H1 (cell line): ENCODE measurements at regions not wholly inside any gene's neighbourhood (a gene's known extent, or its start where the extent isn't known, plus 50 kb on each side); places are given as distances from the start of the nearest gene placed in this dataset.

Experiments used
- CTCF ChIA-PET: fragments of 300-600 bp; sonication (Branson Sonifier 250); formaldehyde crosslinking; loops from one replicate; lab custom pipeline; 2021; ENCODE audit not compliant: partially characterized antibody; lab: Charles Lee
- POLR2A ChIA-PET: fragments of 300-600 bp; sonication (Branson Sonifier 250); formaldehyde crosslinking; loops from one replicate; lab custom pipeline; 2021; ENCODE audit warnings: inconsistent platforms; ENCODE audit not compliant: partially characterized antibody; lab: Charles Lee
- DNase-seq, 2 experiments: peaks; one replicate each; pipeline versions ENCODE4 v3.0.0 to v3.0.0-alpha.2; 2010 to 2022; ENCODE audit warnings: low spot score in 2 of 2, low read depth in 1 of 2, mixed read lengths in 1 of 2
- FAIRE-seq: peaks from 2 replicates; lab custom pipeline; 2011; peaks lifted over from hg19 to GRCh38; lab: Jason Lieb, UNC
- H2AFZ ChIP-seq: 2 replicates; pipeline ENCODE4 v1.8.1; 2012; ENCODE audit warnings: low read length, inconsistent platforms
- H2AK5ac ChIP-seq: 2 replicates; pipeline ENCODE4 v1.6.1; 2013; ENCODE audit warnings: low read depth, low read length
- H2BK120ac ChIP-seq: replicated peaks from 2 replicates; pipeline ENCODE3; 2013; ENCODE audit warnings: low read depth, low read length, inconsistent platforms
- H2BK12ac ChIP-seq: 2 replicates; pipeline ENCODE4 v1.6.1; 2013; ENCODE audit warnings: low read depth, low read length
- H2BK15ac ChIP-seq: 2 replicates; pipeline ENCODE4 v1.6.1; 2013; ENCODE audit warnings: low read length
- H2BK20ac ChIP-seq: 2 replicates; pipeline ENCODE4 v1.6.1; 2013; ENCODE audit warnings: low read length
- H2BK5ac ChIP-seq: 2 replicates; pipeline ENCODE4 v1.6.1; 2013; ENCODE audit warnings: low read depth, low read length
- H3K14ac ChIP-seq: 2 replicates; pipeline ENCODE4 v1.6.1; 2013; ENCODE audit warnings: inconsistent platforms; ENCODE audit not compliant: insufficient read length
- H3K18ac ChIP-seq: 2 replicates; pipeline ENCODE4 v1.6.1; 2013; ENCODE audit warnings: low read length; ENCODE audit errors: extremely low read depth
- H3K23ac ChIP-seq: 2 replicates; pipeline ENCODE4 v1.6.1; 2013; ENCODE audit warnings: inconsistent platforms; ENCODE audit not compliant: insufficient read length
- H3K23me2 ChIP-seq: 2 replicates; pipeline ENCODE4 v1.6.1; 2013; ENCODE audit warnings: low read depth, low read length
- H3K27ac ChIP-seq: 2 replicates; pipeline ENCODE4 v1.6.1; 2011; ENCODE audit warnings: low read depth, low read length, inconsistent platforms
- H3K27me3 ChIP-seq, 4 experiments: replicated peaks in 1 of 4; 1 replicate in 1 of 4; 2 replicates in 3 of 4; pipeline versions ENCODE4 v1.6.1 to v1.8.1; 2011 to 2013; ENCODE audit warnings: low read length in 3 of 4, mild to moderate bottlenecking in 3 of 4, inconsistent platforms in 2 of 4, mixed read lengths in 2 of 4, moderate library complexity in 1 of 4; ENCODE audit not compliant: control insufficient read depth in 3 of 4, insufficient read depth in 3 of 4; ENCODE audit errors: extremely low read depth in 1 of 4
- H3K36me3 ChIP-seq, 4 experiments: 2 replicates each; pipeline versions ENCODE4 v1.6.1 to v1.8.1; 2011 to 2013; ENCODE audit warnings: mild to moderate bottlenecking in 4 of 4, low read length in 3 of 4, moderate library complexity in 2 of 4, control low read depth in 1 of 4, inconsistent platforms in 1 of 4; ENCODE audit not compliant: insufficient read depth in 4 of 4, control insufficient read depth in 2 of 4
- H3K4ac ChIP-seq: replicated peaks from 2 replicates; pipeline ENCODE3; 2013; ENCODE audit warnings: low read length, low read depth, mixed read lengths, inconsistent platforms; ENCODE audit not compliant: insufficient read length
- H3K4me1 ChIP-seq, 4 experiments: replicated peaks in 1 of 4; 1 replicate in 1 of 4; 2 replicates in 3 of 4; pipeline versions ENCODE4 v1.6.1 to v1.8.1; 2011 to 2013; ENCODE audit warnings: low read length in 3 of 4, inconsistent platforms in 2 of 4, mixed read lengths in 1 of 4; ENCODE audit not compliant: insufficient read depth in 4 of 4, control insufficient read depth in 3 of 4
- H3K4me2 ChIP-seq, 2 experiments: 2 replicates each; pipeline versions ENCODE4 v1.6.1 to v1.8.1; 2011 to 2013; ENCODE audit warnings: low read depth in 2 of 2, low read length in 2 of 2, control low read depth in 1 of 2, inconsistent platforms in 1 of 2, mild to moderate bottlenecking in 1 of 2; ENCODE audit not compliant: insufficient read depth in 1 of 2
- H3K4me3 ChIP-seq, 4 experiments: fragments of 200-600, 300-600 bp in 1 of 4; sonication (generic), shearing (Covaris generic), sonication (Bioruptor Twin) in 1 of 4; 2 replicates each; pipeline versions ENCODE4 v1.5.1 to v1.8.1; 2011 to 2016; ENCODE audit warnings: low read length in 4 of 4, low read depth in 3 of 4, control low read depth in 2 of 4, inconsistent platforms in 2 of 4, mild to moderate bottlenecking in 2 of 4, mixed read lengths in 1 of 4, moderate library complexity in 1 of 4; ENCODE audit not compliant: insufficient read depth in 2 of 4; ENCODE audit errors: extremely low read depth in 1 of 4
- H3K56ac ChIP-seq: replicated peaks from 2 replicates; pipeline ENCODE3; 2013; ENCODE audit warnings: low read depth, mild to moderate bottlenecking, mixed read lengths, low read length, inconsistent platforms; ENCODE audit not compliant: insufficient read length
- H3K79me1 ChIP-seq: 2 replicates; pipeline ENCODE4 v1.6.1; 2013; ENCODE audit warnings: low read depth, low read length, control low read depth
- H3K79me2 ChIP-seq, 2 experiments: 2 replicates each; pipeline versions ENCODE4 v1.6.1 to v1.8.1; 2012 to 2013; ENCODE audit warnings: low read length in 2 of 2, mild to moderate bottlenecking in 2 of 2, inconsistent platforms in 1 of 2; ENCODE audit not compliant: insufficient read depth in 2 of 2, control insufficient read depth in 1 of 2
- H3K9ac ChIP-seq, 4 experiments: replicated peaks in 1 of 4; 1 replicate in 1 of 4; 2 replicates in 3 of 4; pipeline versions ENCODE4 v1.6.1 to v1.8.1; 2011 to 2013; ENCODE audit warnings: low read depth in 3 of 4, low read length in 3 of 4, control low read depth in 2 of 4, mild to moderate bottlenecking in 2 of 4, moderate library complexity in 2 of 4, inconsistent platforms in 1 of 4; ENCODE audit errors: extremely low read depth in 1 of 4
- H3K9me3 ChIP-seq, 2 experiments: 2 replicates each; pipeline versions ENCODE4 v1.6.1 to v1.8.1; 2012 to 2013; ENCODE audit warnings: mild to moderate bottlenecking in 2 of 2, moderate library complexity in 2 of 2, control low read depth in 1 of 2, inconsistent platforms in 1 of 2, low read depth in 1 of 2, low read length in 1 of 2, mixed read lengths in 1 of 2; ENCODE audit not compliant: insufficient read depth in 2 of 2
- H4K20me1 ChIP-seq, 2 experiments: replicated peaks in 1 of 2; 2 replicates each; pipeline versions ENCODE3 to v1.8.1; 2011 to 2013; ENCODE audit warnings: inconsistent platforms in 2 of 2, low read length in 2 of 2, mild to moderate bottlenecking in 1 of 2; ENCODE audit not compliant: insufficient read depth in 2 of 2, control insufficient read depth in 1 of 2
- H4K5ac ChIP-seq: 2 replicates; pipeline ENCODE4 v1.6.1; 2013; ENCODE audit warnings: low read length, low read depth, mixed read lengths, inconsistent platforms; ENCODE audit not compliant: insufficient read length
- H4K8ac ChIP-seq: 2 replicates; pipeline ENCODE4 v1.8.0; 2013; ENCODE audit warnings: mild to moderate bottlenecking, moderate library complexity, low read length, inconsistent platforms; ENCODE audit not compliant: insufficient read depth; ENCODE audit errors: extremely low read depth
- H4K91ac ChIP-seq: replicated peaks from 2 replicates; pipeline ENCODE3; 2013; ENCODE audit warnings: low read length, mixed read lengths, inconsistent platforms; ENCODE audit not compliant: insufficient read length
- FOSL1 ChIP-seq: IDR thresholded peaks from 2 replicates; pipeline ENCODE4 v1.6.1; 2011; ENCODE audit warnings: mild to moderate bottlenecking, low read depth, low read length, moderate library complexity; ENCODE audit not compliant: insufficient read depth
- POLR2A ChIP-seq, 2 experiments: IDR thresholded peaks; 1 replicate in 1 of 2; 2 replicates in 1 of 2; pipeline ENCODE4 v1.6.1; 2011; ENCODE audit warnings: low read depth in 2 of 2, low read length in 2 of 2, mild to moderate bottlenecking in 2 of 2; ENCODE audit errors: control extremely low read depth in 1 of 2
- RFX5 ChIP-seq: IDR thresholded peaks from 2 replicates; pipeline ENCODE4 v1.6.1; 2011; ENCODE audit warnings: low read depth, low read length, improper control_type of control experiment, borderline replicate concordance
- WGBS, 2 experiments: shearing (Covaris generic) in 1 of 2; methylation state at CpG; one replicate each; pipeline versions ENCODE4 v1.1.6 to v1.1.7; 2013 to 2015; ENCODE audit warnings: low lambda C conversion rate in 2 of 2, mixed read lengths in 2 of 2, inconsistent platforms in 1 of 2, low coverage in 1 of 2, missing lambda C conversion rate in 1 of 2; ENCODE audit not compliant: insufficient replicate concordance in 2 of 2, insufficient coverage in 1 of 2, insufficient read length in 1 of 2; ENCODE audit errors: extremely low coverage in 1 of 2, missing lambda C conversion rate in 1 of 2; 5-methylcytosine and 5-hydroxymethylcytosine counted together

DNA sequence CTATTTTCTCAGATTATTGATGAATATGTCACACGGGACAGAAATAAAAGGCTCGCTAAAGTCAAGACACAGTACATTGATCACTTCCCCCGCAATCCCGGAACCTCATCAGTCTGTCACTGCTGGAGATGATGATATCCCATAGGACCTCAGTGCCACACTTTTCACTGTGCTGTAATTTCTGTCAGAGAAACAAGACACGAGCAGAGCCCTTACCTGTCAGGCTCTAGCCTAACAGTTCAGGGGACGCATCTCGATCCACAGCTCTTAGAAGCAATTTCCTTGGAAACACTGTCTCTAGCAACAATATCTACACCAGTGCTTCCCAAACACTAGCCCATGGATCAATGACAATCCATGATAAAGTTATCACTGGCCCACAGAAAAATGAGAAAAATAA lies 140.0 kb downstream of the GRIN2B start:
- DNase-seq: no peak
- Histone ChIP-seq H3K4me3 (no peak overlapping the region), H3K23ac (no peak overlapping the region), H3K79me1 (no peaks in the 10 kb centered on the region), H3K4ac (no peak overlapping the region), H3K18ac (no peak overlapping the region), H3K9me3 (no peaks in the 10 kb centered on the region), H4K5ac (no peak overlapping the region), H2AFZ (no peak overlapping the region), H3K9ac (no peak overlapping the region), H2BK12ac (no peak overlapping the region), H3K36me3 (no peaks in the 10 kb centered on the region), H2BK20ac (no peak overlapping the region), H4K8ac (no peak overlapping the region), H2BK120ac (no peak overlapping the region), H2BK5ac (no peak overlapping the region), H3K56ac (no peak overlapping the region), H3K14ac (no peak overlapping the region), H3K4me1 (no peaks in the 10 kb centered on the region), H3K23me2 (no peaks in the 10 kb centered on the region), H3K27me3 (no peaks in the 10 kb centered on the region), H3K79me2 (no peaks in the 10 kb centered on the region), H2BK15ac (no peak overlapping the region), H4K91ac (no peak overlapping the region), H2AK5ac (no peak overlapping the region), H3K27ac (no peak overlapping the region), H3K4me2 (no peak overlapping the region), H4K20me1 (no peaks in the 10 kb centered on the region)
- WGBS, 2 experiments: 93% methylated on average over 7 of the region's 7 CpGs; no CpG with 5 or more reads in 1 of the 2 experiments
- POLR2A ChIA-PET: no interaction called here
- no peak for TF ChIP-seq RFX5
- no peak for TF ChIP-seq POLR2A (IDR thresholded peaks at IDR 0.05; ENCODE audit: control extremely low read depth in 1 of 2, low read depth in 2 of 2, low read length in 2 of 2)
- no peak for TF ChIP-seq FOSL1
- no peak for FAIRE-seq
- CTCF ChIA-PET: interaction anchor here (1.0 to 4.8 kb wide), 3 partner anchors 21 to 27 kb away, joined by 3 to 28 read pairs (median 3); no protein-coding TSS in a partner anchor
